ENCODE measurements at regions not wholly inside any gene's neighbourhood (a gene's known extent, or its start where the extent isn't known, plus 50 kb on each side); places are given as distances from the start of the nearest gene placed in this dataset.
"Not testable (repeated sequence)": the region's sequence is repeated elsewhere in the genome, so short reads cannot be mapped to it uniquely, and the experiment has no call there.

- not testable (repeated sequence) for H3K4me1 ChIP-seq (ENCODE audit: insufficient read depth, low read length); H3K27me3 ChIP-seq (ENCODE audit: control insufficient read depth in 1 of 2, insufficient read depth in 2 of 2, low read length in 2 of 2); H3K4me3 ChIP-seq (ENCODE audit: low read depth in 1 of 2, low read length in 2 of 2); H3K36me3 ChIP-seq (ENCODE audit: insufficient read depth, low read length); H3K9me3 ChIP-seq (ENCODE audit: low read length); H3K27ac ChIP-seq (ENCODE audit: low read depth, low read length); H3K9ac ChIP-seq (ENCODE audit: low read length)
Measured at GRCh38 chr22:35188930-35189329, 68.4 kb upstream of the HMGXB4 start.

GRCh38 chr22:35189559-35189958, 67.7 kb upstream of the HMGXB4 start:
- H3K27me3 ChIP-seq (ENCODE audit: control insufficient read depth in 1 of 2, insufficient read depth in 2 of 2, low read length in 2 of 2) = no peaks in the 10 kb centered on the region
- H3K9ac ChIP-seq (ENCODE audit: low read length) = no peak overlapping the region
- H3K4me3 ChIP-seq (ENCODE audit: low read depth in 1 of 2, low read length in 2 of 2) = no peak overlapping the region
- H3K27ac ChIP-seq (ENCODE audit: low read depth, low read length) = no peak overlapping the region
- H3K9me3 ChIP-seq (ENCODE audit: low read length) = peaks cover 5% of the 10 kb centered on the region
- no peaks in the 10 kb centered on the region for H3K36me3 ChIP-seq (ENCODE audit: insufficient read depth, low read length)
- H3K4me1 ChIP-seq (ENCODE audit: insufficient read depth, low read length) = no peaks in the 10 kb centered on the region

- H3K4me3 ChIP-seq (ENCODE audit: low read depth in 1 of 2, low read length in 2 of 2) = no peak overlapping the region
- no peaks in the 10 kb centered on the region for H3K4me1 ChIP-seq (ENCODE audit: insufficient read depth, low read length)
Measured at GRCh38 chr22:35191412-35191811, 65.9 kb upstream of the HMGXB4 start.

GRCh38 chr22:35192129-35192918, 65.0 kb upstream of the HMGXB4 start:
- Histone ChIP-seq H3K27me3 (ENCODE audit: control insufficient read depth in 1 of 2, insufficient read depth in 2 of 2, low read length in 2 of 2) (peaks cover 0 to 3% of the 10 kb centered on the region in 2 donors), H3K4me3 (ENCODE audit: low read depth in 1 of 2, low read length in 2 of 2) (no peak overlapping the region), H3K9ac (ENCODE audit: low read length) (no peak overlapping the region), H3K27ac (ENCODE audit: low read depth, low read length) (no peak overlapping the region), H3K36me3 (ENCODE audit: insufficient read depth, low read length) (no peaks in the 10 kb centered on the region), H3K4me1 (ENCODE audit: insufficient read depth, low read length) (no peaks in the 10 kb centered on the region), H3K9me3 (ENCODE audit: low read length) (peaks cover 5% of the 10 kb centered on the region)

More at GRCh38 chr22:35191412-35191811, 65.9 kb upstream of the HMGXB4 start:
- Histone ChIP-seq H3K36me3 (ENCODE audit: insufficient read depth, low read length) (no peaks in the 10 kb centered on the region), H3K27me3 (ENCODE audit: control insufficient read depth in 1 of 2, insufficient read depth in 2 of 2, low read length in 2 of 2) (peaks cover 0 to 2% of the 10 kb centered on the region in 2 donors), H3K9ac (ENCODE audit: low read length) (no peak overlapping the region), H3K9me3 (ENCODE audit: low read length) (peaks cover 5% of the 10 kb centered on the region), H3K27ac (ENCODE audit: low read depth, low read length) (no peak overlapping the region)

- H3K27ac ChIP-seq (ENCODE audit: low read depth, low read length) = no peak overlapping the region
- H3K27me3 ChIP-seq (ENCODE audit: control insufficient read depth in 1 of 2, insufficient read depth in 2 of 2, low read length in 2 of 2) = peaks cover 0 to 3% of the 10 kb centered on the region in 2 donors
- no peak overlapping the region for H3K4me3 ChIP-seq (ENCODE audit: low read depth in 1 of 2, low read length in 2 of 2)
- no peak overlapping the region for H3K9ac ChIP-seq (ENCODE audit: low read length)
- H3K36me3 ChIP-seq (ENCODE audit: insufficient read depth, low read length) = no peaks in the 10 kb centered on the region
- H3K9me3 ChIP-seq (ENCODE audit: low read length) = no peaks in the 10 kb centered on the region
- H3K4me1 ChIP-seq (ENCODE audit: insufficient read depth, low read length) = no peaks in the 10 kb centered on the region
Measured at GRCh38 chr22:35195226-35195625, 62.1 kb upstream of the HMGXB4 start.

GRCh38 chr22:35195821-35196220, 61.5 kb upstream of the HMGXB4 start:
- Histone ChIP-seq H3K9me3 (ENCODE audit: low read length) (no peaks in the 10 kb centered on the region), H3K27me3 (ENCODE audit: control insufficient read depth in 1 of 2, insufficient read depth in 2 of 2, low read length in 2 of 2) (peaks cover 0 to 3% of the 10 kb centered on the region in 2 donors)

GRCh38 chr22:35197071-35197470, 60.2 kb upstream of the HMGXB4 start:
- H3K9ac ChIP-seq (ENCODE audit: low read length) = no peak overlapping the region
- no peaks in the 10 kb centered on the region for H3K4me1 ChIP-seq (ENCODE audit: insufficient read depth, low read length)
- no peak overlapping the region for H3K27ac ChIP-seq (ENCODE audit: low read depth, low read length)
- peaks cover 0 to 3% of the 10 kb centered on the region in 2 donors for H3K27me3 ChIP-seq (ENCODE audit: control insufficient read depth in 1 of 2, insufficient read depth in 2 of 2, low read length in 2 of 2)
- H3K9me3 ChIP-seq (ENCODE audit: low read length) = no peaks in the 10 kb centered on the region
- H3K4me3 ChIP-seq (ENCODE audit: low read depth in 1 of 2, low read length in 2 of 2) = no peak overlapping the region
- H3K36me3 ChIP-seq (ENCODE audit: insufficient read depth, low read length) = no peaks in the 10 kb centered on the region

More at GRCh38 chr22:35195821-35196220, 61.5 kb upstream of the HMGXB4 start:
- H3K4me3 ChIP-seq (ENCODE audit: low read depth in 1 of 2, low read length in 2 of 2) = no peak overlapping the region
- H3K27ac ChIP-seq (ENCODE audit: low read depth, low read length) = no peak overlapping the region
- H3K4me1 ChIP-seq (ENCODE audit: insufficient read depth, low read length) = no peaks in the 10 kb centered on the region
- H3K9ac ChIP-seq (ENCODE audit: low read length) = no peak overlapping the region
- no peaks in the 10 kb centered on the region for H3K36me3 ChIP-seq (ENCODE audit: insufficient read depth, low read length)

- Histone ChIP-seq H3K27ac (ENCODE audit: low read depth, low read length) (no peak overlapping the region), H3K4me1 (ENCODE audit: insufficient read depth, low read length) (no peaks in the 10 kb centered on the region)
Measured at GRCh38 chr22:35197886-35198285, 59.4 kb upstream of the HMGXB4 start.

GRCh38 chr22:35198738-35199137, 58.6 kb upstream of the HMGXB4 start:
- H3K27me3 ChIP-seq (ENCODE audit: control insufficient read depth in 1 of 2, insufficient read depth in 2 of 2, low read length in 2 of 2) = peaks cover 0 to 3% of the 10 kb centered on the region in 2 donors

More at GRCh38 chr22:35197886-35198285, 59.4 kb upstream of the HMGXB4 start:
- Histone ChIP-seq H3K9ac (ENCODE audit: low read length) (no peak overlapping the region), H3K4me3 (ENCODE audit: low read depth in 1 of 2, low read length in 2 of 2) (no peak overlapping the region), H3K9me3 (ENCODE audit: low read length) (no peaks in the 10 kb centered on the region), H3K36me3 (ENCODE audit: insufficient read depth, low read length) (no peaks in the 10 kb centered on the region), H3K27me3 (ENCODE audit: control insufficient read depth in 1 of 2, insufficient read depth in 2 of 2, low read length in 2 of 2) (peaks cover 0 to 3% of the 10 kb centered on the region in 2 donors)

GRCh38 chr22:35202376-35202775, 54.9 kb upstream of the HMGXB4 start:
- peaks cover 13% of the 10 kb centered on the region for H3K4me1 ChIP-seq (ENCODE audit: insufficient read depth, low read length)
- H3K4me3 ChIP-seq (ENCODE audit: low read depth in 1 of 2, low read length in 2 of 2) = no peak overlapping the region
- no peaks in the 10 kb centered on the region for H3K27me3 ChIP-seq (ENCODE audit: control insufficient read depth in 1 of 2, insufficient read depth in 2 of 2, low read length in 2 of 2)
- no peak overlapping the region for H3K27ac ChIP-seq (ENCODE audit: low read depth, low read length)
- H3K9me3 ChIP-seq (ENCODE audit: low read length) = no peaks in the 10 kb centered on the region
- no peaks in the 10 kb centered on the region for H3K36me3 ChIP-seq (ENCODE audit: insufficient read depth, low read length)
- no peak overlapping the region for H3K9ac ChIP-seq (ENCODE audit: low read length)

More at GRCh38 chr22:35198738-35199137, 58.6 kb upstream of the HMGXB4 start:
- H3K36me3 ChIP-seq (ENCODE audit: insufficient read depth, low read length) = no peaks in the 10 kb centered on the region
- H3K4me1 ChIP-seq (ENCODE audit: insufficient read depth, low read length) = no peaks in the 10 kb centered on the region
- no peak overlapping the region for H3K27ac ChIP-seq (ENCODE audit: low read depth, low read length)
- H3K9ac ChIP-seq (ENCODE audit: low read length) = no peak overlapping the region
- no peaks in the 10 kb centered on the region for H3K9me3 ChIP-seq (ENCODE audit: low read length)
- H3K4me3 ChIP-seq (ENCODE audit: low read depth in 1 of 2, low read length in 2 of 2) = no peak overlapping the region

- Histone ChIP-seq H3K27ac (ENCODE audit: low read depth, low read length) (no peak overlapping the region), H3K27me3 (ENCODE audit: control insufficient read depth in 1 of 2, insufficient read depth in 2 of 2, low read length in 2 of 2) (no peaks in the 10 kb centered on the region), H3K36me3 (ENCODE audit: insufficient read depth, low read length) (no peaks in the 10 kb centered on the region), H3K4me3 (ENCODE audit: low read depth in 1 of 2, low read length in 2 of 2) (no peak overlapping the region), H3K4me1 (ENCODE audit: insufficient read depth, low read length) (peaks cover 13% of the 10 kb centered on the region), H3K9ac (ENCODE audit: low read length) (no peak overlapping the region), H3K9me3 (ENCODE audit: low read length) (no peaks in the 10 kb centered on the region)
Measured at GRCh38 chr22:35203583-35203982, 53.7 kb upstream of the HMGXB4 start.

All from muscle layer of colon (tissue), 2 donors.